ENCODE measurements at regions not wholly inside any gene's neighbourhood (a gene's known extent, or its start where the extent isn't known, plus 50 kb on each side); places are given as distances from the start of the nearest gene placed in this dataset.

- no peak for DNase-seq
Measured at GRCh38 chr11:119520400-119520799, 97.4 kb upstream of the THY1 start.

- no peak for DNase-seq
Measured at GRCh38 chr11:119519796-119520195, 96.8 kb upstream of the THY1 start.

GRCh38 chr11:119518746-119519730 lies 96.1 kb upstream of the THY1 start:
- DNase-seq: no peak

GRCh38 chr11:119515771-119516400 lies 92.9 kb upstream of the THY1 start:
- no peak for DNase-seq

GRCh38 chr11:119513806-119514170 lies 90.8 kb upstream of the THY1 start:
- no peak for DNase-seq

- DNase-seq: no peak
Measured at GRCh38 chr11:119513131-119513805, 90.3 kb upstream of the THY1 start.

GRCh38 chr11:119512369-119512768 lies 89.4 kb upstream of the THY1 start:
- DNase-seq: no peak

GRCh38 chr11:119511614-119512306 lies 88.8 kb upstream of the THY1 start:
- DNase-seq: no peak

- peak; percentile 61 for DNase-seq
Measured at GRCh38 chr11:119509969-119510401, 87.0 kb upstream of the THY1 start.

GRCh38 chr11:119509282-119509841 lies 86.4 kb upstream of the THY1 start:
- no peak for DNase-seq

GRCh38 chr11:119506436-119506835 lies 83.5 kb upstream of the THY1 start:
- DNase-seq: no peak

GRCh38 chr11:119505861-119506260 lies 82.9 kb upstream of the THY1 start:
- DNase-seq: no peak

GRCh38 chr11:119505071-119505470 lies 82.1 kb upstream of the THY1 start:
- DNase-seq: no peak

GRCh38 chr11:119504371-119504770 lies 81.4 kb upstream of the THY1 start:
- DNase-seq: no peak

GRCh38 chr11:119501777-119502405 lies 78.9 kb upstream of the THY1 start:
- no peak for DNase-seq

- DNase-seq: no peak
Measured at GRCh38 chr11:119497717-119498116, 74.7 kb upstream of the THY1 start.

GRCh38 chr11:119496997-119497396 lies 74.0 kb upstream of the THY1 start:
- no peak for DNase-seq

- DNase-seq: no peak
Measured at GRCh38 chr11:119496469-119496868, 73.5 kb upstream of the THY1 start.

- no peak for DNase-seq
Measured at GRCh38 chr11:119493712-119494111, 70.7 kb upstream of the THY1 start.

- DNase-seq: no peak
Measured at GRCh38 chr11:119491753-119492510, 69.0 kb upstream of the THY1 start.

GRCh38 chr11:119490253-119491006 lies 67.5 kb upstream of the THY1 start:
- DNase-seq: no peak
